H9 (cell line): ENCODE measurements at regions not wholly inside any gene's neighbourhood (a gene's known extent, or its start where the extent isn't known, plus 50 kb on each side); places are given as distances from the start of the nearest gene placed in this dataset.

ENCODE experiments used
- DNase-seq: peaks from one replicate; pipeline ENCODE4 v3.0.0-alpha.2; 2017
- H2AFZ ChIP-seq: one replicate; pipeline ENCODE4 v1.6.1; 2013; ENCODE audit warnings: mild to moderate bottlenecking, low read length, control low read depth, moderate library complexity
- H2AK5ac ChIP-seq: 2 replicates; pipeline ENCODE4 v1.6.1; 2013; ENCODE audit warnings: low read length, control low read depth, mixed read lengths; ENCODE audit not compliant: insufficient read length
- H2BK120ac ChIP-seq: one replicate; pipeline ENCODE4 v1.6.1; 2013; ENCODE audit warnings: low read depth, mild to moderate bottlenecking, low read length, control low read depth, inconsistent platforms; ENCODE audit not compliant: poor library complexity, severe bottlenecking
- H2BK12ac ChIP-seq: 2 replicates; pipeline ENCODE4 v1.6.1; 2013; ENCODE audit warnings: low read length, control low read depth, mixed read lengths, low read depth; ENCODE audit not compliant: insufficient read length
- H2BK15ac ChIP-seq: 2 replicates; pipeline ENCODE4 v1.6.1; 2013; ENCODE audit warnings: low read depth, low read length, control low read depth
- H2BK20ac ChIP-seq: one replicate; pipeline ENCODE4 v1.6.1; 2013; ENCODE audit warnings: low read depth, mild to moderate bottlenecking, low read length, control low read depth, inconsistent platforms; ENCODE audit not compliant: poor library complexity, severe bottlenecking
- H2BK5ac ChIP-seq: 2 replicates; pipeline ENCODE4 v1.6.1; 2013; ENCODE audit warnings: low read length, control low read depth, mixed read lengths; ENCODE audit not compliant: insufficient read length
- H3K14ac ChIP-seq: 2 replicates; pipeline ENCODE4 v1.6.1; 2013; ENCODE audit warnings: low read length, control low read depth; ENCODE audit not compliant: insufficient read depth
- H3K18ac ChIP-seq: 2 replicates; pipeline ENCODE4 v1.6.1; 2013; ENCODE audit warnings: low read depth, mild to moderate bottlenecking, mixed read lengths, low read length, control low read depth; ENCODE audit not compliant: insufficient read length
- H3K23ac ChIP-seq: 2 replicates; pipeline ENCODE4 v1.6.1; 2013; ENCODE audit warnings: low read length, control low read depth, mixed read lengths, low read depth; ENCODE audit not compliant: insufficient read length
- H3K23me2 ChIP-seq: 2 replicates; pipeline ENCODE4 v1.6.1; 2013; ENCODE audit warnings: low read depth, mild to moderate bottlenecking, mixed read lengths, low read length, control low read depth; ENCODE audit not compliant: insufficient read length, poor library complexity, severe bottlenecking
- H3K27ac ChIP-seq: 2 replicates; pipeline ENCODE4 v1.5.1; 2013; ENCODE audit warnings: low read length, control low read depth, mixed read lengths, low read depth; ENCODE audit not compliant: insufficient read length
- H3K27me3 ChIP-seq: 2 replicates; pipeline ENCODE4 v1.6.1; 2013; ENCODE audit warnings: low read length, control low read depth, inconsistent platforms; ENCODE audit not compliant: insufficient read depth
- H3K4ac ChIP-seq: 2 replicates; pipeline ENCODE4 v1.6.1; 2013; ENCODE audit warnings: low read depth, mild to moderate bottlenecking, control low read depth, inconsistent platforms, low read length, moderate library complexity
- H3K4me1 ChIP-seq: 2 replicates; pipeline ENCODE4 v1.6.1; 2013; ENCODE audit warnings: low read length, control low read depth, inconsistent platforms; ENCODE audit not compliant: insufficient read depth
- H3K4me2 ChIP-seq: 2 replicates; pipeline ENCODE4 v1.6.1; 2013; ENCODE audit warnings: low read length, control low read depth, mixed read lengths; ENCODE audit not compliant: insufficient read length, insufficient read depth
- H3K56ac ChIP-seq: 2 replicates; pipeline ENCODE4 v1.6.1; 2013; ENCODE audit warnings: low read depth, mild to moderate bottlenecking, mixed read lengths, low read length, control low read depth; ENCODE audit not compliant: insufficient read length
- H3K79me1 ChIP-seq: 2 replicates; pipeline ENCODE4 v1.6.1; 2013; ENCODE audit warnings: low read depth, mild to moderate bottlenecking, moderate library complexity, low read length, control low read depth, inconsistent platforms; ENCODE audit not compliant: insufficient read depth, poor library complexity, severe bottlenecking
- H3K79me2 ChIP-seq: 2 replicates; pipeline ENCODE4 v1.6.1; 2013; ENCODE audit warnings: low read length, control low read depth, inconsistent platforms; ENCODE audit not compliant: insufficient read depth
- H3K9ac ChIP-seq: 2 replicates; pipeline ENCODE4 v1.6.1; 2013; ENCODE audit warnings: low read length, control low read depth, mixed read lengths; ENCODE audit not compliant: insufficient read length; ENCODE audit errors: extremely low read depth
- H3K9me3 ChIP-seq: one replicate; pipeline ENCODE4 v1.6.1; 2013; ENCODE audit warnings: low read depth, low read length, inconsistent platforms; ENCODE audit not compliant: control insufficient read depth
- H3T11ph ChIP-seq: one replicate; pipeline ENCODE4 v1.6.1; 2013; ENCODE audit warnings: mild to moderate bottlenecking, low read length, control low read depth, inconsistent platforms
- H4K20me1 ChIP-seq: one replicate; pipeline ENCODE4 v1.6.1; 2013; ENCODE audit not compliant: control insufficient read depth, insufficient read length, insufficient read depth
- H4K5ac ChIP-seq: 2 replicates; pipeline ENCODE4 v1.6.1; 2013; ENCODE audit warnings: low read depth, mild to moderate bottlenecking, mixed read lengths, low read length, control low read depth; ENCODE audit not compliant: insufficient read length
- H4K8ac ChIP-seq: replicated peaks from 2 replicates; pipeline ENCODE4 v1.6.1; 2013; ENCODE audit warnings: low read length, control low read depth, mixed read lengths, low read depth; ENCODE audit not compliant: insufficient read length
- H4K91ac ChIP-seq: 2 replicates; pipeline ENCODE4 v1.6.1; 2013; ENCODE audit warnings: low read depth, mild to moderate bottlenecking, moderate library complexity, mixed read lengths, low read length, control low read depth; ENCODE audit not compliant: insufficient read length
- H3K27ac Mint-ChIP-seq, 3 experiments: 2 replicates in 2 of 3; 3 replicates in 1 of 3; pipeline ENCODE4 v1.8.0; 2020 to 2021; ENCODE audit warnings: mixed read lengths in 3 of 3, mild to moderate bottlenecking in 1 of 3, moderate library complexity in 1 of 3
- H3K27me3 Mint-ChIP-seq: 2 replicates; pipeline ENCODE4 v1.8.0; 2021; ENCODE audit warnings: low read depth, mild to moderate bottlenecking, moderate library complexity, mixed read lengths
- H3K36me3 Mint-ChIP-seq, 3 experiments: 2 replicates in 2 of 3; 3 replicates in 1 of 3; pipeline ENCODE4 v1.8.0; 2020 to 2021; ENCODE audit warnings: low read depth in 3 of 3, mixed read lengths in 3 of 3; ENCODE audit not compliant: insufficient read depth in 1 of 3
- H3K4me1 Mint-ChIP-seq, 2 experiments: 2 replicates each; pipeline ENCODE4 v1.8.0; 2020; ENCODE audit warnings: mixed read lengths in 2 of 2
- H3K4me3 Mint-ChIP-seq, 2 experiments: 2 replicates in 1 of 2; 3 replicates in 1 of 2; pipeline ENCODE4 v1.8.0; 2020 to 2021; ENCODE audit warnings: mild to moderate bottlenecking in 2 of 2, mixed read lengths in 2 of 2, moderate library complexity in 1 of 2
- H3K9me3 Mint-ChIP-seq, 2 experiments: 2 replicates in 1 of 2; 3 replicates in 1 of 2; pipeline ENCODE4 v1.8.0; 2020; ENCODE audit warnings: mild to moderate bottlenecking in 2 of 2, mixed read lengths in 2 of 2, moderate library complexity in 1 of 2
- WGBS: extraction: QIAGEN DNeasy Blood & Tissue Kit; methylation state at CpG from one replicate; pipeline ENCODE4 v1.1.7; 2013; ENCODE audit warnings: missing lambda C conversion rate, low lambda C conversion rate, mixed read lengths; ENCODE audit not compliant: insufficient read length; ENCODE audit errors: extremely low coverage; 5-methylcytosine and 5-hydroxymethylcytosine counted together
- TF ChIP-seq, protein P1 (sequence below): fragments of 200-600 bp; sonication (generic); conservative IDR thresholded peaks from 3 replicates; pipeline ENCODE4 v1.8.0; 2021; ENCODE audit warnings: antibody characterized with exemption, mild to moderate bottlenecking

- Mint-ChIP-seq H3K36me3 (no peaks in the 10 kb centered on the region), H3K4me1 (peaks cover 4 to 9% of the 10 kb centered on the region in 2 experiments), H3K27ac (no peak overlapping the region), H3K9me3 (no peaks in the 10 kb centered on the region), H3K4me3 (no peak overlapping the region), H3K27me3 (no peaks in the 10 kb centered on the region)
- H3K4ac ChIP-seq = no peak overlapping the region
- no peak overlapping the region for H3K27ac ChIP-seq
- no peak overlapping the region for H3K14ac ChIP-seq
- no peak overlapping the region for H2BK12ac ChIP-seq
- TF ChIP-seq, protein P1, sequence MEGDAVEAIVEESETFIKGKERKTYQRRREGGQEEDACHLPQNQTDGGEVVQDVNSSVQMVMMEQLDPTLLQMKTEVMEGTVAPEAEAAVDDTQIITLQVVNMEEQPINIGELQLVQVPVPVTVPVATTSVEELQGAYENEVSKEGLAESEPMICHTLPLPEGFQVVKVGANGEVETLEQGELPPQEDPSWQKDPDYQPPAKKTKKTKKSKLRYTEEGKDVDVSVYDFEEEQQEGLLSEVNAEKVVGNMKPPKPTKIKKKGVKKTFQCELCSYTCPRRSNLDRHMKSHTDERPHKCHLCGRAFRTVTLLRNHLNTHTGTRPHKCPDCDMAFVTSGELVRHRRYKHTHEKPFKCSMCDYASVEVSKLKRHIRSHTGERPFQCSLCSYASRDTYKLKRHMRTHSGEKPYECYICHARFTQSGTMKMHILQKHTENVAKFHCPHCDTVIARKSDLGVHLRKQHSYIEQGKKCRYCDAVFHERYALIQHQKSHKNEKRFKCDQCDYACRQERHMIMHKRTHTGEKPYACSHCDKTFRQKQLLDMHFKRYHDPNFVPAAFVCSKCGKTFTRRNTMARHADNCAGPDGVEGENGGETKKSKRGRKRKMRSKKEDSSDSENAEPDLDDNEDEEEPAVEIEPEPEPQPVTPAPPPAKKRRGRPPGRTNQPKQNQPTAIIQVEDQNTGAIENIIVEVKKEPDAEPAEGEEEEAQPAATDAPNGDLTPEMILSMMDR = no peak
- H3K79me2 ChIP-seq = no peaks in the 10 kb centered on the region
- no peak overlapping the region for H3K56ac ChIP-seq
- H3T11ph ChIP-seq = no peak overlapping the region
- H2AFZ ChIP-seq = no peak overlapping the region
- H2BK5ac ChIP-seq = no peak overlapping the region
- H2BK15ac ChIP-seq = no peak overlapping the region
- H4K8ac ChIP-seq = no peak overlapping the region
- no peak overlapping the region for H2AK5ac ChIP-seq
- no peak overlapping the region for H4K91ac ChIP-seq
- H3K23ac ChIP-seq = no peak overlapping the region
- no peak overlapping the region for H2BK120ac ChIP-seq
- no peaks in the 10 kb centered on the region for H3K27me3 ChIP-seq
- H4K5ac ChIP-seq = no peak overlapping the region
- no peak for DNase-seq
- H3K79me1 ChIP-seq = no peaks in the 10 kb centered on the region
- no peak overlapping the region for H3K4me2 ChIP-seq
- no peaks in the 10 kb centered on the region for H3K9me3 ChIP-seq
- no peak overlapping the region for H2BK20ac ChIP-seq
- no peak overlapping the region for H3K18ac ChIP-seq
- no peaks in the 10 kb centered on the region; the same call in 1 of the 2 replicates for H3K4me1 ChIP-seq
- WGBS = no CpG with 5 or more reads among the region's 6 CpGs
- no peak overlapping the region for H3K9ac ChIP-seq
- H4K20me1 ChIP-seq = no peaks in the 10 kb centered on the region
- H3K23me2 ChIP-seq = no peaks in the 10 kb centered on the region
Observed at GRCh38 chr20:10984913-10985312, 311.1 kb upstream of the JAG1 start.
